PC-9 (cell line): ENCODE measurements at regions not wholly inside any gene's neighbourhood (a gene's known extent, or its start where the extent isn't known, plus 50 kb on each side); places are given as distances from the start of the nearest gene placed in this dataset.

Experiments used
- CTCF ChIP-seq: fragments of 200-600 bp; sonication (generic); conservative IDR thresholded peaks from 2 replicates; pipeline ENCODE4 v1.6.1; 2017; ENCODE audit warnings: mixed run types, antibody characterized with exemption, mild to moderate bottlenecking, moderate library complexity
- EZH2 ChIP-seq: fragments of 200-600 bp; sonication (generic); IDR thresholded peaks from 2 replicates; pipeline ENCODE4 v1.8.0; 2017; ENCODE audit warnings: antibody characterized with exemption, low read depth

- TF ChIP-seq CTCF (no peak), EZH2 (no peak)
Observed at GRCh38 chrX:2577844-2578466, 77.2 kb upstream of the DHRSX start.
